Fibroblast of skin of right quadriceps (primary cell): ENCODE measurements at regions not wholly inside any gene's neighbourhood (a gene's known extent, or its start where the extent isn't known, plus 50 kb on each side); places are given as distances from the start of the nearest gene placed in this dataset.

Experiments
- DNase-seq: peaks from one replicate; pipeline ENCODE4 v3.0.0-alpha.2; 2013

GRCh38 chr4:126242679-126243390, 928.1 kb downstream of the FAT4 start:
- no peak for DNase-seq

DNA sequence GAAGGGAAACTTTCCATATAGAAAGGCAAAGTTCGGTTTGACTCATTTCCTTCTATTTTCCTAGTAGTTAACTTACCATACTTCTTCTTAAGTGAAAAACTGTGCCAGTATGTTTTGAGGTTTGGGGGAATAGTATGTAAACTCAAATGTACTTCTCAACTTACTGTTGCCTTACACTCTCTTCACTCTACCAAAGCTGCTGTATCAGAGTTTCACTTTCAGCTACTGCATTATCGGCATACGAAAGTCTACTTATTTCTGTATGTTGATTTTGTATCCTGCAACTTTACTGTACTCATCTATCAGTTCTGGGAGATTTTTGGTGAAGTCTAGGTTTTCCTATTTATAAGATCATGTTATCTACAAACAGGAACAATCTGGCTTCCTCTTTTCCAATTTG, 932.7 kb downstream of the FAT4 start:
- DNase-seq: no peak

GRCh38 chr4:126250006-126250405, 935.3 kb downstream of the FAT4 start:
- DNase-seq: no peak

DNA sequence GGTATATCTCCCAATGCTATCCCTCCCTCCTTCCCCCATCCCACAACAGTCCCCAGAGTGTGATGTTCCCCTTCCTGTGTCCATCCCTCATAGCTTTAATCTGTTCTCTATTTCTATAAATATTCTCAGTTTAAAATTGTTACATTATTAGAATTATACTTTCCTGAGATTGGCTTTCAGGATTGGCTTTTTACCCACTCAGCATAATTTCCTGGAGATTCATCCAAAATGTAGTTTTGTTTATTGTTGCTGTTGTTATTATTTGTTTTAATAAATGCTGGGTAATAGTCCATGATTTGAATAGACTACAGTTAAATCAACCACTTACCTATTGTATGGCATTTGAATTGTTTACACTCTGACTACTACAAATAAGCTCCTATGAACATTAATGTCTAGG, 936.4 kb downstream of the FAT4 start:
- no peak for DNase-seq

DNA sequence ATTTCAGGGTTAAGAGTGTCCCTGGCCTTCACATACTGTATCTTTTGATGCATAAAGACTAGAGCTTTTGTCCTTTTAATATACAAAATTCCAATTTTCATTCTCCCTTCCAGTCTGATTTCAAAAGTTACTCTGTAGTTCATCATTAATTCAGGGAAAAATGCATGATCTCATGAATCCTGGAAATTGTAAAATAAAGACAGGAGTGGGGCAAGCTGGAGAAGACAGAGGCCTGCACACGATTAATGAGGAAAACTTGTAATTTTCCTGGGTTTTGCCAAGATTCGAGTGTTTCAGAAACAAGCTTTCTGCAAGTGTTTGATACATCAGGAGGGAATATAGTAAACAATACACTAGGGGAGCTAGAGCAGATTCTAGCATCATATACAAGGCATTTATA, 947.9 kb downstream of the FAT4 start:
- DNase-seq: no peak

- DNase-seq: peak; percentile 86
Observed at GRCh38 chr4:126264839-126265238, 950.1 kb downstream of the FAT4 start.

DNA sequence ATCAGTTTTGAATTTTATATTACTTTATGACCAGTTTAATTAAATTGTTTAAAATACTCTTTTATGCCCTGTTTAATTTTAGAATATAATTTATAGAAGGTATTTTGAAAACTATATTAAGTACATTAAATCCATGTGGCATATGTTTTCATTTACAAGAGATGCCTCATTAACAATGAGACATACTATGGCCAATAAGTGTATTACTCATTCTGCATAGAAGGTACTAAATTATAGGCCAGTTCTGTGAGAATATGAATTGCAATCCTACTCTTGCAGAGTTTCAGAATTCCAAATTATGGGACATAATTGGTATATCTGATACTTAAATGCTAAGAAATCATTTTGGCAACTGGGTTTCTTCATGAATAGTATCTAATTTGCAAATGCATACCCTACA, 951.1 kb downstream of the FAT4 start:
- peak; percentile 68 for DNase-seq

- DNase-seq: peak; percentile 88
Observed at GRCh38 chr4:126267689-126268088, 952.9 kb downstream of the FAT4 start.

- DNase-seq: peak; percentile 66
Observed at GRCh38 chr4:126268106-126268505, 953.4 kb downstream of the FAT4 start.

DNA sequence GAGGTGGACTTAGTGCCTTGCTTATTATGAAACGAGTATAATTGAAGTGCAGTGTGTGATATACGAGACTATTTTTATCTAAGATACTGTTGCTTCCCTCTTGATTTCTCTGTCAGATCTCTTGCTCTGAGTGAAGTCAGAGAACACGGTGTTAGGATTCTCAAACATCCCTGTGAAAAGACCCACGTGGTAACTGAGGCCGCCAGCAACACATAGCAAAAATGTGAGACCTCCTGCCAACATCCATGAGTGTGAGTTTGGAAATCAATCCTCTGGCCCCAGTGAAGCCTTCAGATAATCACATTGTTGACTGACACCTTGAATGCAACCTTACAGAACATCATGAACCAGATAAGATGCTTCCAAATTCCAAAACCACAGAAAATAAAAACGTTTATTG, 954.4 kb downstream of the FAT4 start:
- peak; percentile 27 for DNase-seq

- peak; percentile 65 for DNase-seq
Observed at GRCh38 chr4:126271292-126271691, 956.5 kb downstream of the FAT4 start.

DNA sequence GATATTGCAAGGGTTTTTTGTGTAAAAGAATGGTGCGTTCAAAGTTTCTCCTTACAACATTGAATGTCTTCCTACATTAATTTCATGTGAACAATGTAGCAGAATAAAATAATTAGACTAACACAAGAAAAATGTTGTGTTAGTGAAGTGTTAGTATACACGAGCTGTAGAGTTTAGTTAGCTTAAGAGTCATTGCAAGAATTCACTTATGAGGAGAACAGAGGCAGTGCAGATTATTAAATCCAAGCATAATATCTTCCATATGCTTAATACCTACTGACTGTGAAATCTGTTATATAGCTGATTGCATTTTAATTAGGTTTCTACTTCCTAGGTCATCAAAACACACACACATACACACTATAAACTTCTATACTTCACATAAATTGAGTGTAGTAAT, 959.0 kb downstream of the FAT4 start:
- DNase-seq: no peak

GRCh38 chr4:126291886-126292285, 977.1 kb downstream of the FAT4 start:
- no peak for DNase-seq

GRCh38 chr4:126298271-126298670, 983.5 kb downstream of the FAT4 start:
- DNase-seq: no peak

DNA sequence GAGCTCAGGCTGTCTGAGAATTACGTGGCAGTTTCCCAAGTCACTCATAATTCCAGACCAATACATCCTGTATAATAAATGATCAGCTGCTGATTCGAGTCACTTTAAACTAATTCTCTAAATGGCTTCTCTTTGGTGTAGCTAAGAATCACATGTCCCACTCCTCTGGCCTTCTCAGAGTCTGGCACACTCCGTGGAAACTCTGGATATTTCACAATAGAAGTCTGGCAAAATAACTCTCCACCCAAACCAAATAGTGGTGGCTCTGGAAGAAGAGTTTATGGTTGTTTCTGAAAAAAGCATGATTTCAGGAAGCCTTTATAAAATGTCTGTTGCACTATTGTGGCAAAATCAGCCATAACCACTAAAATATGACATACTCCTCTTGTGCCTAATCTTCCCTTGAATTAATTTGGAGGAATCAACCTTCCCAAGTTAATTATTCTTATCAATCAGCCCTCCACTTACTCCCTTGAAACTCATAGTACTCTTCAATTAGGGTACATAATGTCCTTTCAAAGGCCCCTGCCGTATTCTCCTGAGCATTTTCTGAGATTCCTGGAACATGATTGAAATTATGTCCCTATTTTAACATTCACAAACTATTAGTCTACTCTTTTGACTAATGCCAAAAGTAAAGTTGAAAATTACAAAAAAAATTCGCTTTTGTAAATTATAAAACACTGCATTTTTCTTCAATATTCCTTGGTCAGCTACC, 991.6 kb downstream of the FAT4 start:
- no peak for DNase-seq

GRCh38 chr4:126318376-126318775, 1003.6 kb downstream of the FAT4 start:
- DNase-seq: no peak

- no peak for DNase-seq
Observed at GRCh38 chr4:126328914-126329313, 1014.2 kb downstream of the FAT4 start.

DNA sequence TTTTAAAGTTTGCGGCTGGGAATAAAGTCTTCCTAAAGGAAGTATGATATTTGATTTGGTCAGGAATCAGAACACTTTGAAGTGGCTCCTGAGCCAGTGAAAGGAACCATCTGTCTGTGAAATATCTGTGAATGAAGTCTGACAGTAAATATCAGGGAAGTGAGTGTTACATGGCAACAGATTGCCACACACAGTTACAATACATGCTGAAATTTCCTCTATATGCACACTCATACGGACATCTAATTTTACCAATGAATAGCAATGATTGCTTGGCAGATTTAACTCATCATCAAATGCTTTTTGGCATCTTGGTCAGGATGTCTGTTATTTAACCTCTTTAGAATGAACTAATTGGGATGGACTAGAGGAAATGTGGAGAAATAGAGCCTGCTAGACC, 1023.8 kb downstream of the FAT4 start:
- DNase-seq: no peak

DNA sequence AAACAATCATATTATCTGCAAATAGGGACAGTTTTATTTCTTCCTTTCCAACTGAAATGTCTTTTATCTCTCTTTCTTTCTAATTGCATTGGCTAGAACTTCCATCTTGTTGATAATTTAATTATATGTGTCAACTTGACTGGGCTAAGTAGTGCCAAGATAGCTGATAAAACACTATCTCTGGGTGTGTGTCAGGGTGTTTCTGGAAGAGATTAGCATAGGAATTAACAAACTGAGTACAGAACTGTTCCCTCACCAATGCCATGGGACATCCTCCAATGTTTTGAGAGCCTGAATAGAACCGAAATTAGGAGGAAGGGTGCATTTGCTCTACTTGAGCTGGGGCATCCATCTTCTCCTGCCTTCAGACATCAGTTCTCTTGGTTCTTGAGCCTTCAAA, 1027.2 kb downstream of the FAT4 start:
- no peak for DNase-seq

- DNase-seq: no peak
Observed at GRCh38 chr4:126344472-126344871, 1029.7 kb downstream of the FAT4 start.

DNA sequence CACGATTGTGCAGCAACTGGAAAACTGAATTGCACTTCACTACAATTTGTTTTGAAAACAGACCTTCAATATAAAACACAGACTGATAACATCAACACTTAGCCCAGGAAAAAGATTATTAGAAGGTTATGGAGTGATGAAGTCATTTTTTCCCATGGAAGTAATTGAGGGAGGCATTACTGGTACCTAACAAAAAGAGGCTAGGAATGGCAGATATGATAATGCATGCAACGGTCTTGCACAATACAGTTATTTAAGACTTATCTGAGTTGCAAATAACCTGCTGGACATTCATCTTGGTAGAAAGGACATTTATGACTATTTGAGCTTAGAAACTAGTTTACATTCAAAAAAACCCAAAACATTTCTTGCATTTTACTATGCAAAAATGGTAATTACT, 1031.9 kb downstream of the FAT4 start:
- DNase-seq: no peak

- DNase-seq: peak; percentile 23
Observed at GRCh38 chr4:126354784-126355183, 1040.0 kb downstream of the FAT4 start.

DNA sequence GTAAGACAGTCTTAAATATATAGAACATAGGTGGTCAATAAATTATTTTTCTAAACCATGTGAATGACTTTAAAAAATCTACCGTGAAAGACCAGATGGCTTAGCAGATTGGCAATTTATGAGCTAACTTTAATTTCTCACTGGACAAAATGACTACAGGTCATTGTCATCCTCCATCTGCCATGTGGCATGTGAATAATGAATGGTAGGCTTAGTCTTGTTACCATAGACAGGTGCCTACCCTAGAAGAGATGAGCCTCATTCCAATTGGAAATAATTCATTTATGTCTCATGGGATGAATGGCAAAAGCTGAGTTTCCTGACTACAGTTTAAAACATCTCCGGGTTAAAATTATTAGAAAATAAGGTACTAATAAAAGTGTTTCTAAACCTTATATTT, 1043.3 kb downstream of the FAT4 start:
- no peak for DNase-seq

GRCh38 chr4:126361287-126361686, 1046.5 kb downstream of the FAT4 start:
- no peak for DNase-seq
